IMR-90 (cell line): ENCODE measurements at regions not wholly inside any gene's neighbourhood (a gene's known extent, or its start where the extent isn't known, plus 50 kb on each side); places are given as distances from the start of the nearest gene placed in this dataset.

Experiments used
- ATAC-seq: fragments of 200-7000 bp; cut with Tn5 transposase; 2 replicates; pipeline ENCODE4 v1.9.1; 2020; ENCODE audit warnings: low read depth, mild to moderate bottlenecking, moderate library complexity
- BruUV-seq: library from RNA; stranded (reverse); fragments of 400-500 nt; replicated peaks from 2 replicates; lab custom pipeline; 2021; lab: Mats Ljungman, UMichigan
- CTCF ChIA-PET: fragments of 300-600 bp; formaldehyde crosslinking; extraction: SDS; loops from one replicate; lab custom pipeline; 2021; ENCODE audit warnings: antibody characterized with exemption; lab: Yijun Ruan, JAX
- POLR2A ChIA-PET: fragments of 300-600 bp; sonication (Branson Sonifier 250); formaldehyde crosslinking; loops from one replicate; lab custom pipeline; 2022; ENCODE audit warnings: antibody characterized with exemption; ENCODE audit not compliant: unreplicated experiment; lab: Charles Lee
- DNase-seq: peaks from one replicate; pipeline ENCODE4 v3.0.0; 2013
- H2AFZ ChIP-seq: replicated peaks from 2 replicates; pipeline ENCODE3; 2013; ENCODE audit warnings: low read length, mild to moderate bottlenecking; ENCODE audit not compliant: poor library complexity
- H2AK5ac ChIP-seq: 2 replicates; pipeline ENCODE4 v1.6.1; 2013; ENCODE audit warnings: low read depth, low read length, inconsistent platforms
- H2AK9ac ChIP-seq: replicated peaks from 2 replicates; pipeline ENCODE3; 2013; ENCODE audit warnings: mild to moderate bottlenecking, low read depth, low read length, moderate library complexity; ENCODE audit not compliant: poor library complexity
- H2BK120ac ChIP-seq: 2 replicates; pipeline ENCODE4 v1.6.1; 2013; ENCODE audit warnings: low read depth, low read length, inconsistent platforms
- H2BK15ac ChIP-seq: 3 replicates; pipeline ENCODE4 v1.6.1; 2013; ENCODE audit warnings: low read depth, low read length, inconsistent platforms
- H2BK20ac ChIP-seq: 2 replicates; pipeline ENCODE4 v1.6.1; 2013; ENCODE audit warnings: low read depth, mild to moderate bottlenecking, inconsistent platforms, low read length, moderate library complexity
- H2BK5ac ChIP-seq: 2 replicates; pipeline ENCODE4 v1.6.1; 2013; ENCODE audit warnings: mild to moderate bottlenecking, low read depth, low read length, inconsistent platforms; ENCODE audit not compliant: poor library complexity, severe bottlenecking
- H3K14ac ChIP-seq: replicated peaks from 2 replicates; pipeline ENCODE4 v1.6.1; 2013; ENCODE audit warnings: low read depth, low read length, inconsistent platforms
- H3K18ac ChIP-seq: 2 replicates; pipeline ENCODE4 v1.6.1; 2013; ENCODE audit warnings: low read depth, low read length, control low read depth
- H3K23ac ChIP-seq: 2 replicates; pipeline ENCODE4 v1.6.1; 2013; ENCODE audit warnings: low read depth, low read length, inconsistent platforms
- H3K27ac ChIP-seq: 2 replicates; pipeline ENCODE4 v1.5.1; 2013; ENCODE audit warnings: mild to moderate bottlenecking, control low read depth, low read length; ENCODE audit not compliant: insufficient read depth
- H3K27me3 ChIP-seq: 2 replicates; pipeline ENCODE4 v1.6.1; 2013; ENCODE audit warnings: low read length; ENCODE audit not compliant: control insufficient read depth, insufficient read depth
- H3K36me3 ChIP-seq: 2 replicates; pipeline ENCODE4 v1.6.1; 2013; ENCODE audit warnings: low read length, mixed read lengths; ENCODE audit not compliant: control insufficient read depth, insufficient read depth
- H3K4ac ChIP-seq: 2 replicates; pipeline ENCODE4 v1.6.1; 2013; ENCODE audit warnings: low read depth, low read length, inconsistent platforms
- H3K4me1 ChIP-seq: 2 replicates; pipeline ENCODE4 v1.6.1; 2013; ENCODE audit warnings: low read length, mixed read lengths; ENCODE audit not compliant: control insufficient read depth, insufficient read depth
- H3K4me2 ChIP-seq: 2 replicates; pipeline ENCODE4 v1.6.1; 2013; ENCODE audit warnings: low read depth, mild to moderate bottlenecking, control low read depth, low read length, moderate library complexity
- H3K4me3 ChIP-seq: 2 replicates; pipeline ENCODE4 v1.5.1; 2013; ENCODE audit warnings: low read depth, mild to moderate bottlenecking, control low read depth, low read length, moderate library complexity; ENCODE audit not compliant: insufficient read depth
- H3K56ac ChIP-seq: 2 replicates; pipeline ENCODE4 v1.6.1; 2013; ENCODE audit warnings: low read length, inconsistent platforms; ENCODE audit not compliant: insufficient read depth; ENCODE audit errors: extremely low read depth
- H3K79me1 ChIP-seq, 2 experiments: 2 replicates each; pipeline ENCODE4 v1.6.1; 2013; ENCODE audit warnings: low read length in 2 of 2, inconsistent platforms in 1 of 2, low read depth in 1 of 2
- H3K9ac ChIP-seq: 2 replicates; pipeline ENCODE4 v1.6.1; 2013; ENCODE audit warnings: low read depth, low read length, control low read depth
- H3K9me1 ChIP-seq: 2 replicates; pipeline ENCODE4 v1.6.1; 2013; ENCODE audit warnings: low read length, inconsistent platforms; ENCODE audit not compliant: insufficient read depth
- H3K9me3 ChIP-seq: 2 replicates; pipeline ENCODE4 v1.6.1; 2013; ENCODE audit warnings: low read length; ENCODE audit not compliant: control insufficient read depth, insufficient read depth
- H4K20me1 ChIP-seq: 2 replicates; pipeline ENCODE4 v1.6.1; 2013; ENCODE audit warnings: low read length, inconsistent platforms; ENCODE audit not compliant: insufficient read depth
- H4K5ac ChIP-seq: 2 replicates; pipeline ENCODE4 v1.6.1; 2013; ENCODE audit warnings: mild to moderate bottlenecking, low read depth, low read length, control low read depth
- H4K8ac ChIP-seq, 2 experiments: 2 replicates each; pipeline ENCODE4 v1.6.1; 2013; ENCODE audit warnings: low read depth in 2 of 2, low read length in 2 of 2, control low read depth in 1 of 2, inconsistent platforms in 1 of 2
- H4K91ac ChIP-seq: 2 replicates; pipeline ENCODE4 v1.6.1; 2013; ENCODE audit warnings: low read depth, low read length, inconsistent platforms; ENCODE audit not compliant: insufficient read depth
- CHD1 ChIP-seq: IDR thresholded peaks from 2 replicates; pipeline ENCODE4 v1.6.1; 2012; ENCODE audit warnings: low read depth, low read length, improper control_type of control experiment
- ELK1 ChIP-seq: fragments of 150-350 bp; IDR thresholded peaks from 2 replicates; pipeline ENCODE4 v1.6.1; 2016; ENCODE audit warnings: low read depth, mild to moderate bottlenecking, low read length, moderate library complexity, borderline replicate concordance
- FOS ChIP-seq: fragments of 150-350 bp; IDR thresholded peaks from 2 replicates; pipeline ENCODE4 v1.6.1; 2016; ENCODE audit warnings: low read depth, low read length
- MXI1 ChIP-seq: IDR thresholded peaks from 2 replicates; pipeline ENCODE4 v1.6.1; 2012; ENCODE audit warnings: low read depth, mild to moderate bottlenecking, low read length, moderate library complexity, borderline replicate concordance
- NFE2L2 ChIP-seq: fragments of 150-350 bp; IDR thresholded peaks from 2 replicates; pipeline ENCODE4 v1.6.1; 2016; ENCODE audit warnings: low read depth, mild to moderate bottlenecking, low read length
- RAD21 ChIP-seq: IDR thresholded peaks from 2 replicates; pipeline ENCODE4 v1.6.1; 2012; ENCODE audit warnings: low read length, improper control_type of control experiment
- RCOR1 ChIP-seq: IDR thresholded peaks from 2 replicates; pipeline ENCODE4 v1.6.1; 2012; ENCODE audit warnings: mild to moderate bottlenecking, low read length, improper control_type of control experiment; ENCODE audit not compliant: insufficient replicate concordance
- dilution Hi-C: fragments of 300-500 bp; cut with HindIII; formaldehyde crosslinking; loops from one replicate; pipeline ENCODE4 v1.14.3; 2018; ENCODE audit warnings: low sequenced_read_pairs; ENCODE audit not compliant: unreplicated experiment
- in situ Hi-C: fragments of 300-500 bp; cut with MboI; formaldehyde crosslinking; loops from 3 replicates; pipeline ENCODE4 v1.14.3; 2019; ENCODE audit warnings: low sequenced_read_pairs, inconsistent platforms, mixed read lengths
- intact Hi-C: fragments of 100-400 bp; cut with micrococcal nuclease; formaldehyde crosslinking; loops from 2 replicates; pipeline ENCODE4 v1.10.0; 2022
- TF ChIP-seq, protein P1 (sequence below): conservative IDR thresholded peaks from 2 replicates; pipeline ENCODE4 v1.5.1; 2012; ENCODE audit warnings: mild to moderate bottlenecking, low read depth, low read length, improper control_type of control experiment

GRCh38 chr3:118556983-118557382 is 477.7 kb downstream of the IGSF11 start:
- no peaks in the 10 kb centered on the region; the same call in 1 of the 2 replicates for H3K9me3 ChIP-seq
- H2AK9ac ChIP-seq, result no peak overlapping the region
- no peak overlapping the region for H3K14ac ChIP-seq
- in situ Hi-C loops (no loop called here), dilution Hi-C loops (no loop called here), intact Hi-C loops (no loop called here)
- H3K9me1 ChIP-seq, result no peaks in the 10 kb centered on the region
- ChIA-PET POLR2A (no interaction called here), CTCF (no interaction called here)
- no peak overlapping the region for H3K27ac ChIP-seq
- no peak overlapping the region for H4K8ac ChIP-seq
- H2BK20ac ChIP-seq, result no peak overlapping the region
- H2AFZ ChIP-seq, result no peak overlapping the region
- no peaks in the 10 kb centered on the region for H3K27me3 ChIP-seq
- H3K36me3 ChIP-seq, result no peaks in the 10 kb centered on the region
- no peak overlapping the region for H3K4ac ChIP-seq
- H3K18ac ChIP-seq, result no peak overlapping the region
- H3K4me2 ChIP-seq, result no peak overlapping the region
- no peak for ATAC-seq
- H3K4me3 ChIP-seq, result no peak overlapping the region
- H3K9ac ChIP-seq, result no peak overlapping the region
- no peak overlapping the region for H2BK120ac ChIP-seq
- TF ChIP-seq MXI1 (no peak), NFE2L2 (no peak), RAD21 (no peak), ELK1 (no peak), FOS (no peak), RCOR1 (no peak), CHD1 (no peak)
- TF ChIP-seq, protein P1, sequence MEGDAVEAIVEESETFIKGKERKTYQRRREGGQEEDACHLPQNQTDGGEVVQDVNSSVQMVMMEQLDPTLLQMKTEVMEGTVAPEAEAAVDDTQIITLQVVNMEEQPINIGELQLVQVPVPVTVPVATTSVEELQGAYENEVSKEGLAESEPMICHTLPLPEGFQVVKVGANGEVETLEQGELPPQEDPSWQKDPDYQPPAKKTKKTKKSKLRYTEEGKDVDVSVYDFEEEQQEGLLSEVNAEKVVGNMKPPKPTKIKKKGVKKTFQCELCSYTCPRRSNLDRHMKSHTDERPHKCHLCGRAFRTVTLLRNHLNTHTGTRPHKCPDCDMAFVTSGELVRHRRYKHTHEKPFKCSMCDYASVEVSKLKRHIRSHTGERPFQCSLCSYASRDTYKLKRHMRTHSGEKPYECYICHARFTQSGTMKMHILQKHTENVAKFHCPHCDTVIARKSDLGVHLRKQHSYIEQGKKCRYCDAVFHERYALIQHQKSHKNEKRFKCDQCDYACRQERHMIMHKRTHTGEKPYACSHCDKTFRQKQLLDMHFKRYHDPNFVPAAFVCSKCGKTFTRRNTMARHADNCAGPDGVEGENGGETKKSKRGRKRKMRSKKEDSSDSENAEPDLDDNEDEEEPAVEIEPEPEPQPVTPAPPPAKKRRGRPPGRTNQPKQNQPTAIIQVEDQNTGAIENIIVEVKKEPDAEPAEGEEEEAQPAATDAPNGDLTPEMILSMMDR, result no peak
- H2AK5ac ChIP-seq, result no peak overlapping the region
- H2BK5ac ChIP-seq, result no peak overlapping the region
- no peak overlapping the region for H3K23ac ChIP-seq
- H3K79me1 ChIP-seq, result no peaks in the 10 kb centered on the region
- no peak overlapping the region for H4K91ac ChIP-seq
- DNase-seq, result no peak
- no TSS peak for BruUV-seq
- H3K4me1 ChIP-seq, result no peaks in the 10 kb centered on the region
- no peak overlapping the region for H3K56ac ChIP-seq
- no peak overlapping the region for H2BK15ac ChIP-seq
- H4K20me1 ChIP-seq, result no peaks in the 10 kb centered on the region
- no peak overlapping the region for H4K5ac ChIP-seq
